Lung (tissue), 11 donors: ENCODE measurements at regions not wholly inside any gene's neighbourhood (a gene's known extent, or its start where the extent isn't known, plus 50 kb on each side); places are given as distances from the start of the nearest gene placed in this dataset.
A peak's percentile ranks its signal among the peaks of the same experiment; 100 is the strongest.

ENCODE experiments used
- ATAC-seq: fragments of 200-7000 bp; cut with Tn5 transposase; one replicate; pipeline ENCODE4 v1.9.1; 2020; ENCODE audit warnings: moderate number of reproducible peaks; ENCODE audit not compliant: insufficient read depth, low FRiP score
- DNase-seq, 3 donors: peaks; one replicate each; pipeline ENCODE4 v3.0.0-alpha.2; 2013 to 2017
- H3K27ac ChIP-seq, 2 donors: one replicate each; pipeline ENCODE4 v1.5.1; 2013; ENCODE audit warnings: mild to moderate bottlenecking in 2 of 2, moderate library complexity in 2 of 2, control low read depth in 1 of 2, inconsistent platforms in 1 of 2, low read depth in 1 of 2, low read length in 1 of 2
- H3K27me3 ChIP-seq, 3 donors: one replicate each; pipeline ENCODE4 v1.5.1; 2013; ENCODE audit warnings: low read length in 2 of 3; ENCODE audit not compliant: control insufficient read depth in 3 of 3, insufficient read depth in 3 of 3
- H3K36me3 ChIP-seq, 4 donors: one replicate each; pipeline ENCODE4 v1.5.1; 2013; ENCODE audit warnings: low read length in 4 of 4, mild to moderate bottlenecking in 1 of 4, moderate library complexity in 1 of 4; ENCODE audit not compliant: control insufficient read depth in 4 of 4, insufficient read depth in 4 of 4
- H3K4me1 ChIP-seq, 5 donors: one replicate each; pipeline ENCODE4 v1.5.1; 2013; ENCODE audit warnings: low read length in 5 of 5, mild to moderate bottlenecking in 2 of 5, moderate library complexity in 1 of 5; ENCODE audit not compliant: control insufficient read depth in 5 of 5, insufficient read depth in 5 of 5
- H3K4me3 ChIP-seq: one replicate; pipeline ENCODE4 v1.5.1; 2013; ENCODE audit warnings: mild to moderate bottlenecking, control low read depth, moderate library complexity
- H3K9ac ChIP-seq, 2 donors: one replicate each; pipeline ENCODE4 v1.5.1; 2013; ENCODE audit warnings: low read length in 2 of 2, control low read depth in 1 of 2; ENCODE audit not compliant: insufficient read depth in 1 of 2
- H3K9me3 ChIP-seq, 4 donors: one replicate each; pipeline ENCODE4 v1.5.1; 2013; ENCODE audit warnings: low read length in 3 of 4, mild to moderate bottlenecking in 1 of 4, moderate library complexity in 1 of 4; ENCODE audit not compliant: control insufficient read depth in 4 of 4, insufficient read depth in 3 of 4
- CTCF ChIP-seq: IDR thresholded peaks from 2 replicates; pipeline ENCODE4 v1.5.1; 2012; ENCODE audit warnings: mild to moderate bottlenecking; ENCODE audit errors: control extremely low read depth, extremely low read depth
- WGBS, 2 donors: extraction: QIAGEN DNeasy Blood & Tissue Kit; methylation state at CpG; one replicate each; pipeline ENCODE4 v1.1.7; 2013; 5-methylcytosine and 5-hydroxymethylcytosine counted together
- donor health status: control.
- donor health status: control.
- donor health status: Bipolar disorder and iron deficiency.
- donor health status: healthy.
- donor health status: DM: yes; HTN: yes; CAD: no.

DNA sequence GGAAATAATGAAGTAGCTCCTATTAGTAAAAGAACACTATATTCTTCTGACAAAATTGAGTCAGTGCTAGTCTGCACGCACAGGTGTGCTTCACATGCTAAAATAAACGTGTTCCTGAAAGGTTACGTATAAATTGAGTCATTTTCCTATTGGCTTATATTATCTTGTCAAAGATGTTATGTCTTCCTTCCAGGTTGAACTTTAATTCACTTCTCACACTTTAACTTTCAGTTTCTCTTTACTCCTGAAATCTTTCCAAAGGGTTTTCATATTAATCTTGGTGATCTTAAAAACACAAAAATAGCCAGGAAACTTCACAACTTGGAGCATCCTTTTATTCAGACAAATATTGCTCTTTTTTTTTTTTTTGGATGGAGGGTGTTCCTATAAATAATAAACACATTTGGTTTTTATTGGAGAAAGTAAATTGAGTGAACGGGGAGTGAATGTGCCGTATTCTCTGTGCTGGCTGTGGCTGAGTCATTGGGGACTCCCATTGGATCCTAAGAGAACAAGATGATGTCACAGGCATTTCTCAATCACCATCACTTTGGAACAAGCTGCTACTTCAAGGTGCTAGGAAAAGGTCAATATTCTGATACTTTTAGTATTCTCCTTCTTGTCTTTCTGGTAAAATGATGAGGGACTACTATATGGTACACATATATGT lies 150.2 kb upstream of the SPATS2L start:
- Histone ChIP-seq H3K27ac (no peak overlapping the region), H3K9ac (no peak overlapping the region), H3K4me3 (no peak overlapping the region), H3K36me3 (no peaks in the 10 kb centered on the region), H3K4me1 (peaks cover 0 to 5% (median 0%) of the 10 kb centered on the region in 5 donors), H3K27me3 (no peaks in the 10 kb centered on the region), H3K9me3 (peaks cover 0 to 5% (median 2%) of the 10 kb centered on the region in 4 donors)
- peak; percentile 59 for ATAC-seq
- WGBS, 2 donors, result 59 to 64% methylated on average over 5 of the region's 5 CpGs
- TF ChIP-seq CTCF, result no peak
- DNase-seq, result peak in 2 of 3 donors; percentile 23 to 39

DNA sequence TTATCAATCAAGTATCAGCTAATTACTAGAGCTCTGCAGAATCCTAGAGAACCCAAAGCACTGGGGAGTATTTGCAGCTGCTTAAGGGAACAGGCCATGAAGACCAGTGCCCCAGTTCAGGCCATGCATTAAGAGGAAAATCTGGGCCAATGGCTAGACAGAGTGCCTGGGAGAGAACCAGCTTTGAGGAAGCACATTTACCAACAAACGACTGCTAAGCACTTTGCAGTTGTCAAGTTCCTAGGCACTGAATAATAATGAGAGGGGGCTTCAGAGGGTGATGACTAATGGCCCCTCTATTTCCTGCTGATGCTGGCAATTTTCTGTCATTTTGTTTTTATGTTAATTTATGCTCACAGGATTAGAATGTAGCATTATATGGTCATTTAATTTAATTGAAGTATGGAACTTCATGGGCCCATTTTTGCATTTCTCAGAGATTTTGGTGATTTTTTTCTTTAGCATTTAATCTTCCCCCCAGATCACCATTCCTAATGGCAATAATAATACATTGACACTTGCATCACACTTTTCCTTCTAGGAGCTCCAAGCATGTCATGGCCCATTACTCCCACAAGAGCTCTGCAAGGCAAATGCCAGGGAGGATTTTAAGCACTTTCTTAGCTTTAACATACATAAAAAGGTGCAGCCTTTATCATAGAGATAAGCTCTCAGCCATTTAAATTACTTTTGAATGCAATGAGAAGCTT lies 147.7 kb upstream of the SPATS2L start:
- Histone ChIP-seq H3K9me3 (no peaks in the 10 kb centered on the region), H3K36me3 (no peaks in the 10 kb centered on the region), H3K27ac (no peak overlapping the region), H3K4me3 (no peak overlapping the region), H3K4me1 (peaks cover 0 to 5% (median 0%) of the 10 kb centered on the region in 5 donors), H3K9ac (no peak overlapping the region), H3K27me3 (no peaks in the 10 kb centered on the region)
- DNase-seq, result no peak
- TF ChIP-seq CTCF, result no peak
- no peak for ATAC-seq
- WGBS, 2 donors, result 48 to 57% methylated on average over 1 of the region's 1 CpG

DNA sequence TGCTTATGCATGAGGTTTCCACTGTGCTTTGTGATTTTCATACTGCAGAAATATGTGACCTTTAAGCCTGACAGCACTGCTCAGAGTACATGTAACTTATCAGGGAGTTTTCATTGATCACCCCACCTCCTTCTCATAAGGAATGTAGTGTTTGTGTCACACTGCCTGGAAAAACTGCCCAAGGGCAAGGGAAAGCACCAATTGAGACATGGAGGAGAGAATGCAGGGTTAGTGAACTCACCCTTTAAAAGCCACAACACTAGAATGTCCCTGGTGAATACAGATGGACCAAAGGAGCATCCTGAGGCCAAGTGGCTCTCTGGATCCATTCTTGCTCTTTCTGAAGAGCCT lies 147.2 kb upstream of the SPATS2L start:
- no peak for DNase-seq
- no peaks in the 10 kb centered on the region for H3K36me3 ChIP-seq

More for the DNA sequence above, 147.2 kb upstream of the SPATS2L start:
- ATAC-seq, result no peak
- H3K9ac ChIP-seq, result no peak overlapping the region
- no peak overlapping the region for H3K27ac ChIP-seq
- H3K4me1 ChIP-seq, result peaks cover 0 to 5% (median 0%) of the 10 kb centered on the region in 5 donors
- H3K4me3 ChIP-seq, result no peak overlapping the region
- no peaks in the 10 kb centered on the region for H3K9me3 ChIP-seq
- TF ChIP-seq CTCF, result no peak
- H3K27me3 ChIP-seq, result no peaks in the 10 kb centered on the region
